ENCODE measurements at regions not wholly inside any gene's neighbourhood (a gene's known extent, or its start where the extent isn't known, plus 50 kb on each side); places are given as distances from the start of the nearest gene placed in this dataset.
A peak's percentile ranks its signal among the peaks of the same experiment; 100 is the strongest.

- WGBS, 2 donors = 29 to 40% methylated on average over 3 of the region's 3 CpGs
- H3K27ac ChIP-seq = peak overlapping the region in 2 of 10 donors; percentile 17 to 34
These were observed 105.2 kb downstream of the PLCE1 start for GRCh38 chr10:94098896-94099295.

GRCh38 chr10:94101894-94102293, 108.2 kb downstream of the PLCE1 start:
- Histone ChIP-seq H3K36me3 (no peaks in the 10 kb centered on the region), H3K4me1 (peaks cover 0 to 65% (median 33%) of the 10 kb centered on the region in 9 donors), H3K9me3 (no peaks in the 10 kb centered on the region), H3K27me3 (no peaks in the 10 kb centered on the region), H3K4me3 (no peak overlapping the region), H3K27ac (no peak overlapping the region)
- TF ChIP-seq CTCF (IDR thresholded peaks at IDR 0.05) = no peak
- ATAC-seq (no peak), DNase-seq (no peak)
- 77 to 86% methylated on average over 1 of the region's 1 CpG for WGBS, 2 donors
- intact Hi-C loops (cut with DNase I) = no loop called here

More at GRCh38 chr10:94098896-94099295, 105.2 kb downstream of the PLCE1 start:
- Histone ChIP-seq H3K4me1 (peaks cover 0 to 61% (median 23%) of the 10 kb centered on the region in 9 donors), H3K9me3 (no peaks in the 10 kb centered on the region), H3K4me3 (no peak overlapping the region), H3K27me3 (no peaks in the 10 kb centered on the region), H3K36me3 (no peaks in the 10 kb centered on the region)
- DNase-seq (no peak), ATAC-seq (peak in 1 of 8 donors; percentile 12)
- intact Hi-C loops (cut with DNase I) = no loop called here
- no peak for TF ChIP-seq CTCF (IDR thresholded peaks at IDR 0.05)

GRCh38 chr10:94102436-94102835, 108.7 kb downstream of the PLCE1 start:
- Histone ChIP-seq H3K27me3 (no peaks in the 10 kb centered on the region), H3K4me3 (no peak overlapping the region), H3K27ac (peak overlapping the region in 2 of 10 donors; percentile 11 to 31), H3K9me3 (no peaks in the 10 kb centered on the region), H3K36me3 (no peaks in the 10 kb centered on the region), H3K4me1 (peaks cover 0 to 64% (median 33%) of the 10 kb centered on the region in 9 donors)
- no peak for TF ChIP-seq CTCF (IDR thresholded peaks at IDR 0.05)
- 54 to 68% methylated on average over 5 of the region's 5 CpGs for WGBS, 2 donors
- intact Hi-C loops (cut with DNase I) = no loop called here
- no peak for DNase-seq
- peak in 3 of 8 donors; percentile 27 to 36 (median 31) for ATAC-seq

- H3K4me1 ChIP-seq = peaks cover 0 to 61% (median 33%) of the 10 kb centered on the region in 9 donors
- ATAC-seq (no peak), DNase-seq (no peak)
- no peaks in the 10 kb centered on the region for H3K36me3 ChIP-seq
- no peak for TF ChIP-seq CTCF (IDR thresholded peaks at IDR 0.05)
- H3K27ac ChIP-seq = peak overlapping the region in 2 of 10 donors; percentile 37 to 55
- H3K9me3 ChIP-seq = no peaks in the 10 kb centered on the region
- H3K27me3 ChIP-seq = no peaks in the 10 kb centered on the region
- WGBS, 2 donors = 60 to 70% methylated on average over 2 of the region's 2 CpGs
- intact Hi-C loops (cut with DNase I) = no loop called here
- H3K4me3 ChIP-seq = no peak overlapping the region
These were observed 109.5 kb downstream of the PLCE1 start for GRCh38 chr10:94103192-94103591.
